ENCODE measurements at regions not wholly inside any gene's neighbourhood (a gene's known extent, or its start where the extent isn't known, plus 50 kb on each side); places are given as distances from the start of the nearest gene placed in this dataset.

DNA sequence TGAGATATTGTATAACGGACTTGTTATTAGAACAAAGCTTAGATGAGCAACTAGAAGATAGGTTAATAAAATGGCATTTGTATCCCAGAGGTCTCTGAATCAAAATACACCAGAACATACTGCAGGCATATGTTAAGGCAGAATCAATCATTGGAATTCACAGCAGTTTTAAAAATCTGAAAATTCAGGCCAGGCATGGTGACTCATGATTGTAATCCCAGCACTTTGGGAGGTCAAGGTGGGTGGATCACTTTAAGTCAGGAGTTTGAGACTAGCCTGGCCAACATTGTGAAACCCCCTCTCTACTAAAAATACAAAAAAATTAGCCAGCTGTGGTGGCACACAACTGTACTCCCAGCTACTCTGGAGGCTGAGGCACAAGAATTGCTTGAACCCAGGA is 405.2 kb downstream of the ZEB2 start:
- TF ChIP-seq CTCF (conservative IDR thresholded peaks at IDR 0.05; ENCODE audit: low read depth, low read length) (no peak), EZH2 (IDR thresholded peaks at IDR 0.05; ENCODE audit: borderline replicate concordance, low read depth, low read length, poor library complexity, severe bottlenecking) (no peak)
